ENCODE measurements at regions not wholly inside any gene's neighbourhood (a gene's known extent, or its start where the extent isn't known, plus 50 kb on each side); places are given as distances from the start of the nearest gene placed in this dataset.

GRCh38 chr6:86154852-86155251, 512.2 kb upstream of the SYNCRIP start:
- TF ChIP-seq CTCF (IDR thresholded peaks at IDR 0.05), result no peak
- TF ChIP-seq POLR2A (IDR thresholded peaks at IDR 0.05), result no peak
